ENCODE measurements at regions not wholly inside any gene's neighbourhood (a gene's known extent, or its start where the extent isn't known, plus 50 kb on each side); places are given as distances from the start of the nearest gene placed in this dataset.

- ChIA-PET CTCF (no interaction called here), POLR2A (ENCODE audit: unreplicated experiment) (no interaction called here)
- Histone ChIP-seq H3K36me3 (ENCODE audit: low read depth) (no peaks in the 10 kb centered on the region), H3K4me1 (replicated peaks; ENCODE audit: insufficient read depth) (no peaks in the 10 kb centered on the region), H3K4me2 (no peak overlapping the region), H2AFZ (no peak overlapping the region), H3K27me3 (ENCODE audit: insufficient read depth, low read depth) (no peaks in the 10 kb centered on the region), H4K20me1 (ENCODE audit: insufficient read depth) (no peaks in the 10 kb centered on the region), H3K79me2 (ENCODE audit: low read depth) (no peaks in the 10 kb centered on the region), H3K27ac (no peak overlapping the region), H3K4me3 (no peak overlapping the region), H3K9me3 (ENCODE audit: insufficient read depth, low read depth) (peaks cover 4% of the 10 kb centered on the region; the same call in 1 of the 2 replicates), H3K9me2 (ENCODE audit: insufficient read depth) (no peaks in the 10 kb centered on the region), H3F3A (ENCODE audit: insufficient read depth, low read depth) (no peaks in the 10 kb centered on the region)
- intact Hi-C loops (cut with micrococcal nuclease; ENCODE audit: unreplicated experiment) = no loop called here
- TF ChIP-seq EZH2 (IDR thresholded peaks at IDR 0.05; ENCODE audit: low read depth) = no peak
- TF ChIP-seq CTCF (conservative IDR thresholded peaks at IDR 0.05) = no peak
- no TSS peak for BruUV-seq (replicated peaks)
- DNase-seq = no peak
Measured at GRCh38 chr6:109282756-109283155, 99.5 kb downstream of the CD164 start.

GRCh38 chr6:109279628-109280027, 102.6 kb downstream of the CD164 start:
- POLR2A ChIA-PET (ENCODE audit: unreplicated experiment) = no interaction called here
- CTCF ChIA-PET = no interaction called here
- Histone ChIP-seq H3K79me2 (ENCODE audit: low read depth) (no peaks in the 10 kb centered on the region), H3K4me3 (no peak overlapping the region), H3K9me3 (ENCODE audit: insufficient read depth, low read depth) (peaks cover 4% of the 10 kb centered on the region; the same call in 1 of the 2 replicates), H3K36me3 (ENCODE audit: low read depth) (no peaks in the 10 kb centered on the region), H3K4me2 (no peak overlapping the region), H4K20me1 (ENCODE audit: insufficient read depth) (no peaks in the 10 kb centered on the region), H3K27me3 (ENCODE audit: insufficient read depth, low read depth) (no peaks in the 10 kb centered on the region), H3K27ac (no peak overlapping the region), H3K9me2 (ENCODE audit: insufficient read depth) (no peaks in the 10 kb centered on the region), H3K4me1 (replicated peaks; ENCODE audit: insufficient read depth) (no peaks in the 10 kb centered on the region), H3F3A (ENCODE audit: insufficient read depth, low read depth) (no peaks in the 10 kb centered on the region), H2AFZ (no peak overlapping the region)
- TF ChIP-seq EZH2 (IDR thresholded peaks at IDR 0.05; ENCODE audit: low read depth) = no peak
- no peak for TF ChIP-seq CTCF (conservative IDR thresholded peaks at IDR 0.05)
- no peak for DNase-seq
- intact Hi-C loops (cut with micrococcal nuclease; ENCODE audit: unreplicated experiment) = no loop called here
- no TSS peak for BruUV-seq (replicated peaks)

GRCh38 chr6:109271622-109272021, 110.6 kb downstream of the CD164 start:
- ChIA-PET POLR2A (ENCODE audit: unreplicated experiment) (no interaction called here), CTCF (no interaction called here)
- Histone ChIP-seq H3K4me1 (replicated peaks; ENCODE audit: insufficient read depth) (no peaks in the 10 kb centered on the region), H3K9me2 (ENCODE audit: insufficient read depth) (no peaks in the 10 kb centered on the region), H3K4me2 (no peak overlapping the region), H3K27me3 (ENCODE audit: insufficient read depth, low read depth) (no peaks in the 10 kb centered on the region), H4K20me1 (ENCODE audit: insufficient read depth) (no peaks in the 10 kb centered on the region; the same call in 1 of the 2 replicates), H3K27ac (no peak overlapping the region), H3K4me3 (no peak overlapping the region), H3K79me2 (ENCODE audit: low read depth) (no peaks in the 10 kb centered on the region), H3F3A (ENCODE audit: insufficient read depth, low read depth) (no peaks in the 10 kb centered on the region), H3K9me3 (ENCODE audit: insufficient read depth, low read depth) (no peaks in the 10 kb centered on the region), H3K36me3 (ENCODE audit: low read depth) (no peaks in the 10 kb centered on the region), H2AFZ (no peak overlapping the region)
- TF ChIP-seq EZH2 (IDR thresholded peaks at IDR 0.05; ENCODE audit: low read depth) = no peak
- no peak for TF ChIP-seq CTCF (conservative IDR thresholded peaks at IDR 0.05)
- no peak for DNase-seq
- no TSS peak for BruUV-seq (replicated peaks)
- intact Hi-C loops (cut with micrococcal nuclease; ENCODE audit: unreplicated experiment) = no loop called here

All from PC-9 (cell line).